HepG2 (cell line): ENCODE measurements at regions not wholly inside any gene's neighbourhood (a gene's known extent, or its start where the extent isn't known, plus 50 kb on each side); places are given as distances from the start of the nearest gene placed in this dataset.

Source experiments
- AGO1 ChIP-seq: fragments of 200-400 bp; formaldehyde crosslinking; IDR thresholded peaks from 2 replicates; pipeline ENCODE4 v1.6.1; 2017; ENCODE audit warnings: mild to moderate bottlenecking, low read depth, low read length, moderate library complexity; ENCODE audit not compliant: poor library complexity, severe bottlenecking
- HHEX ChIP-seq: IDR thresholded peaks from 2 replicates; pipeline ENCODE4 v1.6.1; 2016; ENCODE audit warnings: control low read depth
- HMGA1 ChIP-seq: sonication (generic); formaldehyde crosslinking; conservative IDR thresholded peaks from 2 replicates; pipeline ENCODE4 v1.4.0; 2020; ENCODE audit warnings: missing genetic modification reagents
- HOXA7 ChIP-seq: sonication (generic); formaldehyde crosslinking; IDR thresholded peaks from 2 replicates; pipeline ENCODE4 v1.8.1; 2022; ENCODE audit warnings: mild to moderate bottlenecking, missing genetic modification reagents, moderate library complexity
- IKZF1 ChIP-seq: fragments of 450-650 bp; IDR thresholded peaks from 2 replicates; pipeline ENCODE4 v1.7.1; 2016
- MAF1 ChIP-seq: sonication (generic); formaldehyde crosslinking; IDR thresholded peaks from 2 replicates; pipeline ENCODE4 v1.5.0; 2020; ENCODE audit warnings: missing genetic modification reagents, borderline replicate concordance
- MED1 ChIP-seq: sonication (generic); formaldehyde crosslinking; IDR thresholded peaks from 2 replicates; pipeline ENCODE4 v1.4.0; 2020; ENCODE audit warnings: missing genetic modification reagents
- MLLT10 ChIP-seq: sonication (generic); formaldehyde crosslinking; IDR thresholded peaks from 2 replicates; pipeline ENCODE4 v1.4.0; 2020; ENCODE audit warnings: missing genetic modification reagents
- NFE2L1 ChIP-seq: sonication (generic); formaldehyde crosslinking; IDR thresholded peaks from 2 replicates; pipeline ENCODE4 v1.4.0; 2020; ENCODE audit warnings: missing genetic modification reagents, mild to moderate bottlenecking, borderline replicate concordance
- NR2F2 ChIP-seq: IDR thresholded peaks from 2 replicates; pipeline ENCODE4 v1.6.1; 2012; ENCODE audit warnings: low read depth, inconsistent platforms, borderline replicate concordance
- NR3C1 ChIP-seq: sonication (generic); formaldehyde crosslinking; IDR thresholded peaks from 2 replicates; pipeline ENCODE4 v1.4.0; 2020; ENCODE audit warnings: missing genetic modification reagents
- RCOR2 ChIP-seq: IDR thresholded peaks from 2 replicates; pipeline ENCODE4 v1.6.1; 2016; ENCODE audit warnings: missing biosample characterization, missing genetic modification reagents
- SALL1 ChIP-seq: sonication (generic); formaldehyde crosslinking; IDR thresholded peaks from 2 replicates; pipeline ENCODE4 v1.8.0; 2022; ENCODE audit warnings: mild to moderate bottlenecking, missing genetic modification reagents
- ZFP37 ChIP-seq: sonication (generic); formaldehyde crosslinking; IDR thresholded peaks from 2 replicates; pipeline ENCODE4 v1.4.0; 2020; ENCODE audit warnings: missing genetic modification reagents, borderline replicate concordance
- ZFP82 ChIP-seq: sonication (generic); formaldehyde crosslinking; IDR thresholded peaks from 2 replicates; pipeline ENCODE4 v1.5.1; 2020; ENCODE audit warnings: mild to moderate bottlenecking, missing genetic modification reagents, borderline replicate concordance
- ZNF17 ChIP-seq: sonication (generic); formaldehyde crosslinking; IDR thresholded peaks from 2 replicates; pipeline ENCODE4 v1.5.0; 2020; ENCODE audit warnings: mild to moderate bottlenecking, missing genetic modification reagents
- ZNF232 ChIP-seq: sonication (generic); formaldehyde crosslinking; IDR thresholded peaks from 2 replicates; pipeline ENCODE4 v1.4.0; 2020; ENCODE audit warnings: missing genetic modification reagents, borderline replicate concordance
- ZNF256 ChIP-seq: sonication (generic); formaldehyde crosslinking; conservative IDR thresholded peaks from 2 replicates; pipeline ENCODE4 v1.4.0; 2020; ENCODE audit warnings: missing genetic modification reagents
- ZNF441 ChIP-seq: sonication (generic); formaldehyde crosslinking; IDR thresholded peaks from 2 replicates; pipeline ENCODE4 v1.7.0; 2021; ENCODE audit warnings: missing genetic modification reagents, borderline replicate concordance
- ZNF773 ChIP-seq: sonication (generic); formaldehyde crosslinking; IDR thresholded peaks from 2 replicates; pipeline ENCODE4 v1.4.0; 2020; ENCODE audit warnings: missing genetic modification reagents, borderline replicate concordance
- ZNF788 ChIP-seq: sonication (generic); formaldehyde crosslinking; IDR thresholded peaks from 2 replicates; pipeline ENCODE4 v1.5.0; 2020; ENCODE audit warnings: mild to moderate bottlenecking, missing genetic modification reagents, borderline replicate concordance
- ZSCAN29 ChIP-seq: sonication (generic); formaldehyde crosslinking; conservative IDR thresholded peaks from 2 replicates; pipeline ENCODE4 v1.4.0; 2020; ENCODE audit warnings: mild to moderate bottlenecking, missing genetic modification reagents
- TF ChIP-seq, protein P1 (sequence below): sonication (generic); formaldehyde crosslinking; conservative IDR thresholded peaks from 2 replicates; pipeline ENCODE4 v1.8.0; 2022; ENCODE audit warnings: missing genetic modification reagents
- TF ChIP-seq, protein P2 (sequence below): fragments of 450-650 bp; IDR thresholded peaks from 2 replicates; pipeline ENCODE4 v1.6.1; 2016
- TF ChIP-seq, protein P3 (sequence below): sonication (generic); formaldehyde crosslinking; IDR thresholded peaks from 2 replicates; pipeline ENCODE4 v1.5.0; 2020; ENCODE audit warnings: missing genetic modification reagents
- TF ChIP-seq, protein P4 (sequence below): sonication (generic); formaldehyde crosslinking; IDR thresholded peaks from 2 replicates; pipeline ENCODE4 v1.5.0; 2020; ENCODE audit warnings: mild to moderate bottlenecking, missing genetic modification reagents

DNA sequence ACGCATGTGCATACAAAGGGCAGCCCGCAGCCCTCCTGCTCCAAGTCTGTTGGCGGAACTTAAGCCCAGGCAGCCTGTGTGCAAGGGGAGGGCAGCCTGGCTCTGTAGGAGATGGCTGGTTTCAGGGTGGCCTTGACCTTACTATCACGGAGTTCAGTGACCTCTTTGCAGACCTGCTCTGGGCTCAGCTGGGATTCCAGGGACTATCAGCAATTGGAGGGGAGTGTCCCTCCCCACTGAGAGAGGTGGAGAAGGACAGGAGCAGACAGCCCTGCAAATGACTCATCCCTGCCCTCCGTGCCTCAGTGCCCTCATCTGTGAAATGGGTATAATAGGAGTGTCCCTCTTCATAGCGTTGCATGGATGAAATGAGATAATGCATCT lies 66.2 kb upstream of the DLK1 start (continued):
- TF ChIP-seq ZNF232 (CRISPR knock-in tag), result no peak
- no peak for TF ChIP-seq ZFP82
- TF ChIP-seq, protein P1, sequence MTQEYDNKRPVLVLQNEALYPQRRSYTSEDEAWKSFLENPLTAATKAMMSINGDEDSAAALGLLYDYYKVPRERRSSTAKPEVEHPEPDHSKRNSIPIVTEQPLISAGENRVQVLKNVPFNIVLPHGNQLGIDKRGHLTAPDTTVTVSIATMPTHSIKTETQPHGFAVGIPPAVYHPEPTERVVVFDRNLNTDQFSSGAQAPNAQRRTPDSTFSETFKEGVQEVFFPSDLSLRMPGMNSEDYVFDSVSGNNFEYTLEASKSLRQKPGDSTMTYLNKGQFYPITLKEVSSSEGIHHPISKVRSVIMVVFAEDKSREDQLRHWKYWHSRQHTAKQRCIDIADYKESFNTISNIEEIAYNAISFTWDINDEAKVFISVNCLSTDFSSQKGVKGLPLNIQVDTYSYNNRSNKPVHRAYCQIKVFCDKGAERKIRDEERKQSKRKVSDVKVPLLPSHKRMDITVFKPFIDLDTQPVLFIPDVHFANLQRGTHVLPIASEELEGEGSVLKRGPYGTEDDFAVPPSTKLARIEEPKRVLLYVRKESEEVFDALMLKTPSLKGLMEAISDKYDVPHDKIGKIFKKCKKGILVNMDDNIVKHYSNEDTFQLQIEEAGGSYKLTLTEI, result no peak
- no peak for TF ChIP-seq AGO1
- peak; percentile 76 for TF ChIP-seq NR2F2
- no peak for TF ChIP-seq IKZF1
- peak; percentile 70; the same call in 1 of the 2 replicates for TF ChIP-seq SALL1
- no peak for TF ChIP-seq HOXA7 (CRISPR knock-in tag)
- peak; percentile 45; the same call in 1 of the 2 replicates for TF ChIP-seq MED1 (CRISPR knock-in tag)
- TF ChIP-seq ZFP37, result no peak
- TF ChIP-seq ZNF256 (CRISPR knock-in tag), result no peak
- TF ChIP-seq MLLT10 (CRISPR knock-in tag), result no peak
- no peak for TF ChIP-seq ZSCAN29 (CRISPR knock-in tag)
- TF ChIP-seq MAF1 (CRISPR knock-in tag), result no peak
- no peak for TF ChIP-seq ZNF17 (CRISPR knock-in tag)
- TF ChIP-seq, protein P2, sequence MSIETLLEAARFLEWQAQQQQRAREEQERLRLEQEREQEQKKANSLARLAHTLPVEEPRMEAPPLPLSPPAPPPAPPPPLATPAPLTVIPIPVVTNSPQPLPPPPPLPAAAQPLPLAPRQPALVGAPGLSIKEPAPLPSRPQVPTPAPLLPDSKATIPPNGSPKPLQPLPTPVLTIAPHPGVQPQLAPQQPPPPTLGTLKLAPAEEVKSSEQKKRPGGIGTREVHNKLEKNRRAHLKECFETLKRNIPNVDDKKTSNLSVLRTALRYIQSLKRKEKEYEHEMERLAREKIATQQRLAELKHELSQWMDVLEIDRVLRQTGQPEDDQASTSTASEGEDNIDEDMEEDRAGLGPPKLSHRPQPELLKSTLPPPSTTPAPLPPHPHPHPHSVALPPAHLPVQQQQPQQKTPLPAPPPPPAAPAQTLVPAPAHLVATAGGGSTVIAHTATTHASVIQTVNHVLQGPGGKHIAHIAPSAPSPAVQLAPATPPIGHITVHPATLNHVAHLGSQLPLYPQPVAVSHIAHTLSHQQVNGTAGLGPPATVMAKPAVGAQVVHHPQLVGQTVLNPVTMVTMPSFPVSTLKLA, result no peak
- TF ChIP-seq, protein P3, sequence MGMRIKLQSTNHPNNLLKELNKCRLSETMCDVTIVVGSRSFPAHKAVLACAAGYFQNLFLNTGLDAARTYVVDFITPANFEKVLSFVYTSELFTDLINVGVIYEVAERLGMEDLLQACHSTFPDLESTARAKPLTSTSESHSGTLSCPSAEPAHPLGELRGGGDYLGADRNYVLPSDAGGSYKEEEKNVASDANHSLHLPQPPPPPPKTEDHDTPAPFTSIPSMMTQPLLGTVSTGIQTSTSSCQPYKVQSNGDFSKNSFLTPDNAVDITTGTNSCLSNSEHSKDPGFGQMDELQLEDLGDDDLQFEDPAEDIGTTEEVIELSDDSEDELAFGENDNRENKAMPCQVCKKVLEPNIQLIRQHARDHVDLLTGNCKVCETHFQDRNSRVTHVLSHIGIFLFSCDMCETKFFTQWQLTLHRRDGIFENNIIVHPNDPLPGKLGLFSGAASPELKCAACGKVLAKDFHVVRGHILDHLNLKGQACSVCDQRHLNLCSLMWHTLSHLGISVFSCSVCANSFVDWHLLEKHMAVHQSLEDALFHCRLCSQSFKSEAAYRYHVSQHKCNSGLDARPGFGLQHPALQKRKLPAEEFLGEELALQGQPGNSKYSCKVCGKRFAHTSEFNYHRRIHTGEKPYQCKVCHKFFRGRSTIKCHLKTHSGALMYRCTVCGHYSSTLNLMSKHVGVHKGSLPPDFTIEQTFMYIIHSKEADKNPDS, result no peak
- TF ChIP-seq ZNF788, result peak; percentile 69; the same call in 1 of the 2 replicates
- TF ChIP-seq, protein P4, sequence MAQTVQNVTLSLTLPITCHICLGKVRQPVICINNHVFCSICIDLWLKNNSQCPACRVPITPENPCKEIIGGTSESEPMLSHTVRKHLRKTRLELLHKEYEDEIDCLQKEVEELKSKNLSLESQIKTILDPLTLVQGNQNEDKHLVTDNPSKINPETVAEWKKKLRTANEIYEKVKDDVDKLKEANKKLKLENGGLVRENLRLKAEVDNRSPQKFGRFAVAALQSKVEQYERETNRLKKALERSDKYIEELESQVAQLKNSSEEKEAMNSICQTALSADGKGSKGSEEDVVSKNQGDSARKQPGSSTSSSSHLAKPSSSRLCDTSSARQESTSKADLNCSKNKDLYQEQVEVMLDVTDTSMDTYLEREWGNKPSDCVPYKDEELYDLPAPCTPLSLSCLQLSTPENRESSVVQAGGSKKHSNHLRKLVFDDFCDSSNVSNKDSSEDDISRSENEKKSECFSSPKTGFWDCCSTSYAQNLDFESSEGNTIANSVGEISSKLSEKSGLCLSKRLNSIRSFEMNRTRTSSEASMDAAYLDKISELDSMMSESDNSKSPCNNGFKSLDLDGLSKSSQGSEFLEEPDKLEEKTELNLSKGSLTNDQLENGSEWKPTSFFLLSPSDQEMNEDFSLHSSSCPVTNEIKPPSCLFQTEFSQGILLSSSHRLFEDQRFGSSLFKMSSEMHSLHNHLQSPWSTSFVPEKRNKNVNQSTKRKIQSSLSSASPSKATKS (CRISPR knock-in tag), result no peak
- TF ChIP-seq ZNF773 (CRISPR knock-in tag), result no peak
- TF ChIP-seq ZNF441, result no peak
- TF ChIP-seq HMGA1, result no peak
- no peak for TF ChIP-seq NFE2L1 (CRISPR knock-in tag)
- no peak for TF ChIP-seq HHEX
- peak; percentile 98 for TF ChIP-seq RCOR2 (CRISPR knock-in tag)
- TF ChIP-seq NR3C1 (CRISPR knock-in tag), result no peak
